ENCODE measurements at regions not wholly inside any gene's neighbourhood (a gene's known extent, or its start where the extent isn't known, plus 50 kb on each side); places are given as distances from the start of the nearest gene placed in this dataset.

DNA sequence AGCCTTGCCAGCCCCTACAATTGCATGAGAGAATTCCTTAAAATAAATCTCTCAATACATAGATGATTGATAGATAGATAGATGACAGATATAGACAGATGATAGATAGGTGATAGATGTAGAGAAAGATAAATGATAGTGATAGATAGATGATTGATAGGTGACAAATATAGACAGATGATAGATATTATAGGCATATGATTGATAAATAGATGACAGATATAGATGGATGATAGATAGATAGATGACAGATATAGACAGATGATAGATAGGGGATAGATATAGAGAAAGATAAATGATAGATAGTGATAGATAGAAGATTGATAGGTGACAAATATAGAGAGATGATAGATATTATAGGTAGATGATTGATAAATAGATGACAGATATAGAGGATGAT is 564.6 kb downstream of the ETS1 start:
- H3K9me3 ChIP-seq (ENCODE audit: low read length), result no peaks in the 10 kb centered on the region
- H3K9ac ChIP-seq (ENCODE audit: low read length), result no peak overlapping the region
- no peaks in the 10 kb centered on the region for H3K79me2 ChIP-seq (replicated peaks; ENCODE audit: insufficient read depth, low read length)
- H4K20me1 ChIP-seq (ENCODE audit: insufficient read depth), result no peaks in the 10 kb centered on the region
- H3K9me2 ChIP-seq (ENCODE audit: insufficient read depth, low read length), result no peaks in the 10 kb centered on the region
- no peak overlapping the region for H2AFZ ChIP-seq (ENCODE audit: low read depth, low read length)
- H3K4me2 ChIP-seq (ENCODE audit: low read length), result no peak overlapping the region
- H3K36me3 ChIP-seq (ENCODE audit: insufficient read depth, low read length), result no peaks in the 10 kb centered on the region
- H3F3A ChIP-seq (ENCODE audit: insufficient read depth, low read length, poor library complexity, severe bottlenecking), result no peaks in the 10 kb centered on the region
- TF ChIP-seq EZH2 (IDR thresholded peaks at IDR 0.05; ENCODE audit: borderline replicate concordance, insufficient read depth, low read length, poor library complexity, severe bottlenecking), result no peak
- TF ChIP-seq SMC3 (conservative IDR thresholded peaks at IDR 0.05; ENCODE audit: poor library complexity), result no peak
- TF ChIP-seq EP300 (conservative IDR thresholded peaks at IDR 0.05; ENCODE audit: poor library complexity, severe bottlenecking), result peak; percentile 92
- H3K27ac ChIP-seq (ENCODE audit: low read length), result no peak overlapping the region
- H3K4me3 ChIP-seq (ENCODE audit: low read length), result no peak overlapping the region
- H3K27me3 ChIP-seq (ENCODE audit: insufficient read depth, low read depth, low read length), result no peaks in the 10 kb centered on the region

DNA sequence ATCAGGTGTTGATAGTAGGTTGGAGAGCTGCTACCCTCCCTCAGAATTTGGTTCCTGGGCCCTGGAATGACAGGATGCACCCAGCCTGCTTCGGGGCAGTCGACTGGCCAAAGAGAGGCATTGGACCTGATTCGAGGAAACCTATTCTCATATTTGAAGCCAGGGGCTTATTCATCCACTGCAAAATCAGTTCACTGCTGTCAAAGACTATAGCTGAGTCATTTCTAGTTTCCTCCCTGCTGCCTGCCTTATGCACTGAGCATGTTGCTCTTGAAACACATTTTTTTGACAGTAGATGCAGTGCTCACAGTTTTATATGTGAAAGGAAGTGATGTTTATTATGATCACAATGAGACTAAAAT is 565.4 kb downstream of the ETS1 start:
- TF ChIP-seq EP300 (conservative IDR thresholded peaks at IDR 0.05; ENCODE audit: poor library complexity, severe bottlenecking) (no peak), SMC3 (conservative IDR thresholded peaks at IDR 0.05; ENCODE audit: poor library complexity) (no peak), EZH2 (IDR thresholded peaks at IDR 0.05; ENCODE audit: borderline replicate concordance, insufficient read depth, low read length, poor library complexity, severe bottlenecking) (no peak), MXI1 (conservative IDR thresholded peaks at IDR 0.05; ENCODE audit: poor library complexity, severe bottlenecking) (no peak), POLR2AphosphoS5 (IDR thresholded peaks at IDR 0.05) (no peak), TAF1 (IDR thresholded peaks at IDR 0.05; ENCODE audit: low read depth) (no peak), RAD21 (conservative IDR thresholded peaks at IDR 0.05) (no peak)
- TF ChIP-seq, protein P1, sequence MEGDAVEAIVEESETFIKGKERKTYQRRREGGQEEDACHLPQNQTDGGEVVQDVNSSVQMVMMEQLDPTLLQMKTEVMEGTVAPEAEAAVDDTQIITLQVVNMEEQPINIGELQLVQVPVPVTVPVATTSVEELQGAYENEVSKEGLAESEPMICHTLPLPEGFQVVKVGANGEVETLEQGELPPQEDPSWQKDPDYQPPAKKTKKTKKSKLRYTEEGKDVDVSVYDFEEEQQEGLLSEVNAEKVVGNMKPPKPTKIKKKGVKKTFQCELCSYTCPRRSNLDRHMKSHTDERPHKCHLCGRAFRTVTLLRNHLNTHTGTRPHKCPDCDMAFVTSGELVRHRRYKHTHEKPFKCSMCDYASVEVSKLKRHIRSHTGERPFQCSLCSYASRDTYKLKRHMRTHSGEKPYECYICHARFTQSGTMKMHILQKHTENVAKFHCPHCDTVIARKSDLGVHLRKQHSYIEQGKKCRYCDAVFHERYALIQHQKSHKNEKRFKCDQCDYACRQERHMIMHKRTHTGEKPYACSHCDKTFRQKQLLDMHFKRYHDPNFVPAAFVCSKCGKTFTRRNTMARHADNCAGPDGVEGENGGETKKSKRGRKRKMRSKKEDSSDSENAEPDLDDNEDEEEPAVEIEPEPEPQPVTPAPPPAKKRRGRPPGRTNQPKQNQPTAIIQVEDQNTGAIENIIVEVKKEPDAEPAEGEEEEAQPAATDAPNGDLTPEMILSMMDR (IDR thresholded peaks at IDR 0.05; ENCODE audit: poor library complexity, severe bottlenecking), result no peak
- TF ChIP-seq, protein P2, sequence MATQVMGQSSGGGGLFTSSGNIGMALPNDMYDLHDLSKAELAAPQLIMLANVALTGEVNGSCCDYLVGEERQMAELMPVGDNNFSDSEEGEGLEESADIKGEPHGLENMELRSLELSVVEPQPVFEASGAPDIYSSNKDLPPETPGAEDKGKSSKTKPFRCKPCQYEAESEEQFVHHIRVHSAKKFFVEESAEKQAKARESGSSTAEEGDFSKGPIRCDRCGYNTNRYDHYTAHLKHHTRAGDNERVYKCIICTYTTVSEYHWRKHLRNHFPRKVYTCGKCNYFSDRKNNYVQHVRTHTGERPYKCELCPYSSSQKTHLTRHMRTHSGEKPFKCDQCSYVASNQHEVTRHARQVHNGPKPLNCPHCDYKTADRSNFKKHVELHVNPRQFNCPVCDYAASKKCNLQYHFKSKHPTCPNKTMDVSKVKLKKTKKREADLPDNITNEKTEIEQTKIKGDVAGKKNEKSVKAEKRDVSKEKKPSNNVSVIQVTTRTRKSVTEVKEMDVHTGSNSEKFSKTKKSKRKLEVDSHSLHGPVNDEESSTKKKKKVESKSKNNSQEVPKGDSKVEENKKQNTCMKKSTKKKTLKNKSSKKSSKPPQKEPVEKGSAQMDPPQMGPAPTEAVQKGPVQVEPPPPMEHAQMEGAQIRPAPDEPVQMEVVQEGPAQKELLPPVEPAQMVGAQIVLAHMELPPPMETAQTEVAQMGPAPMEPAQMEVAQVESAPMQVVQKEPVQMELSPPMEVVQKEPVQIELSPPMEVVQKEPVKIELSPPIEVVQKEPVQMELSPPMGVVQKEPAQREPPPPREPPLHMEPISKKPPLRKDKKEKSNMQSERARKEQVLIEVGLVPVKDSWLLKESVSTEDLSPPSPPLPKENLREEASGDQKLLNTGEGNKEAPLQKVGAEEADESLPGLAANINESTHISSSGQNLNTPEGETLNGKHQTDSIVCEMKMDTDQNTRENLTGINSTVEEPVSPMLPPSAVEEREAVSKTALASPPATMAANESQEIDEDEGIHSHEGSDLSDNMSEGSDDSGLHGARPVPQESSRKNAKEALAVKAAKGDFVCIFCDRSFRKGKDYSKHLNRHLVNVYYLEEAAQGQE (IDR thresholded peaks at IDR 0.05; ENCODE audit: borderline replicate concordance), result no peak
- no peaks in the 10 kb centered on the region for H3K9me3 ChIP-seq (ENCODE audit: low read length)
- H3K36me3 ChIP-seq (ENCODE audit: insufficient read depth, low read length), result no peaks in the 10 kb centered on the region
- no peak overlapping the region for H3K27ac ChIP-seq (ENCODE audit: low read length)
- no peaks in the 10 kb centered on the region for H3K27me3 ChIP-seq (ENCODE audit: insufficient read depth, low read depth, low read length)
- H3K9ac ChIP-seq (ENCODE audit: low read length), result no peak overlapping the region
- H3K9me2 ChIP-seq (ENCODE audit: insufficient read depth, low read length), result no peaks in the 10 kb centered on the region
- no peak overlapping the region for H2AFZ ChIP-seq (ENCODE audit: low read depth, low read length)
- no peaks in the 10 kb centered on the region for H4K20me1 ChIP-seq (ENCODE audit: insufficient read depth)
- no peaks in the 10 kb centered on the region for H3K79me2 ChIP-seq (replicated peaks; ENCODE audit: insufficient read depth, low read length)
- H3K4me3 ChIP-seq (ENCODE audit: low read length), result no peak overlapping the region
- H3F3A ChIP-seq (ENCODE audit: insufficient read depth, low read length, poor library complexity, severe bottlenecking), result no peaks in the 10 kb centered on the region
- H3K4me2 ChIP-seq (ENCODE audit: low read length), result no peak overlapping the region
